ENCODE measurements at regions not wholly inside any gene's neighbourhood (a gene's known extent, or its start where the extent isn't known, plus 50 kb on each side); places are given as distances from the start of the nearest gene placed in this dataset.

- POLR2A ChIA-PET = no interaction called here
- in situ Hi-C loops (cut with HindIII; ENCODE audit: low pct_unique_long_range_greater_than_20kb, low sequenced_read_pairs) = no loop called here
- intact Hi-C loops (cut with micrococcal nuclease; ENCODE audit: unreplicated experiment) = no loop called here
- Histone ChIP-seq H3K4me1 (ENCODE audit: control insufficient read depth, insufficient read depth, low read length) (no peaks in the 10 kb centered on the region), H3K27ac (ENCODE audit: low read length) (no peak overlapping the region), H3K36me3 (ENCODE audit: control insufficient read depth, insufficient read depth, low read length) (no peaks in the 10 kb centered on the region), H3K27me3 (ENCODE audit: control insufficient read depth, insufficient read depth, low read length) (no peaks in the 10 kb centered on the region), H3K4me3 (ENCODE audit: low read depth in 2 of 2, low read length in 2 of 2) (no peak overlapping the region), H3K9me3 (ENCODE audit: control insufficient read depth, insufficient read depth, low read depth, low read length) (no peaks in the 10 kb centered on the region)
- DNase-seq (ENCODE audit: low read depth, low spot score) (no peak), ATAC-seq (no peak)
- no peak for TF ChIP-seq CTCF (IDR thresholded peaks at IDR 0.05)
- TF ChIP-seq SIN3A (IDR thresholded peaks at IDR 0.05; ENCODE audit: borderline replicate concordance, insufficient read depth, low read depth, low read length) = no peak
- no peak for TF ChIP-seq POLR2AphosphoS5 (IDR thresholded peaks at IDR 0.05; ENCODE audit: low read depth, low read length)
- TF ChIP-seq REST (IDR thresholded peaks at IDR 0.05; ENCODE audit: insufficient read depth in 1 of 2, low read depth in 2 of 2, low read length in 1 of 2) = no peak
- TF ChIP-seq TCF7L2 (IDR thresholded peaks at IDR 0.05; ENCODE audit: low read depth, low read length) = no peak
- CTCF ChIA-PET = no interaction called here
- BruUV-seq (replicated peaks) = no TSS peak
These were observed 111.3 kb upstream of the WARS2 start for GRCh38 chr1:119251751-119252150.

- H3K27ac ChIP-seq (ENCODE audit: low read length) = no peak overlapping the region
- no peaks in the 10 kb centered on the region for H3K36me3 ChIP-seq (ENCODE audit: control insufficient read depth, insufficient read depth, low read length)
- no TSS peak for BruUV-seq (replicated peaks)
- H3K27me3 ChIP-seq (ENCODE audit: control insufficient read depth, insufficient read depth, low read length) = no peaks in the 10 kb centered on the region
- ChIA-PET CTCF (no interaction called here), POLR2A (no interaction called here)
- H3K9me3 ChIP-seq (ENCODE audit: control insufficient read depth, insufficient read depth, low read depth, low read length) = no peaks in the 10 kb centered on the region
- DNase-seq (ENCODE audit: low read depth, low spot score) (no peak), ATAC-seq (no peak)
- in situ Hi-C loops (cut with HindIII; ENCODE audit: low pct_unique_long_range_greater_than_20kb, low sequenced_read_pairs) (no loop called here), intact Hi-C loops (cut with micrococcal nuclease; ENCODE audit: unreplicated experiment) (no loop called here)
- no peaks in the 10 kb centered on the region for H3K4me1 ChIP-seq (ENCODE audit: control insufficient read depth, insufficient read depth, low read length)
- TF ChIP-seq REST (IDR thresholded peaks at IDR 0.05; ENCODE audit: insufficient read depth in 1 of 2, low read depth in 2 of 2, low read length in 1 of 2) (no peak), SIN3A (IDR thresholded peaks at IDR 0.05; ENCODE audit: borderline replicate concordance, insufficient read depth, low read depth, low read length) (no peak)
- H3K4me3 ChIP-seq (ENCODE audit: low read depth in 2 of 2, low read length in 2 of 2) = no peak overlapping the region
These were observed 112.9 kb upstream of the WARS2 start for GRCh38 chr1:119253366-119253765.

All from Panc1 (cell line).